HL-60 (cell line): ENCODE measurements at regions not wholly inside any gene's neighbourhood (a gene's known extent, or its start where the extent isn't known, plus 50 kb on each side); places are given as distances from the start of the nearest gene placed in this dataset.

Source experiments
- POLR2AphosphoS5 ChIP-seq: IDR thresholded peaks from 2 replicates; pipeline ENCODE4 v1.6.1; 2012; ENCODE audit warnings: low read depth
- REST ChIP-seq: IDR thresholded peaks from 2 replicates; pipeline ENCODE4 v1.6.1; 2012; ENCODE audit warnings: low read depth; ENCODE audit not compliant: insufficient replicate concordance
- TF ChIP-seq, protein P1 (sequence below): IDR thresholded peaks from one replicate; pipeline ENCODE4 v1.5.1; 2011; ENCODE audit warnings: low read length, control low read depth, inconsistent platforms; ENCODE audit not compliant: insufficient read depth

DNA sequence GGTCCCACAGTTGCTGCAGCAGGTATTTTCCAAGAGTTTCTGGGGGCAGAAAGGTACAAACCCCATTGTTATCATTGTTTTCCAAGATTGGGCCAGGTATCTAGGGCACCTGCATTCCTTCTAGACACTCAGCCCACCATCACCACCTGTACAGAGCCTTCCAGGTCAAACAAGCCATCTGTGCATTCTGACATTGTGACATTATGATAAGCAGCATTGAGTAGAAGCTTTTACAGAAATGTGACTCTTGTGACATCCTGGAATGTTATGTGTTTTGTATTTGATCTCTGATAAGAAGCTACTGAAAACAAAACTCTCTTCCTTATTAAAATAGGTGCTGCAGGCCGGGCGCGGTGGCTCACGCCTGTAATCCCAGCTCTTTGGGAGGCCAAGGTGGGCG, 128.1 kb upstream of the CCN2 start:
- TF ChIP-seq, protein P1, sequence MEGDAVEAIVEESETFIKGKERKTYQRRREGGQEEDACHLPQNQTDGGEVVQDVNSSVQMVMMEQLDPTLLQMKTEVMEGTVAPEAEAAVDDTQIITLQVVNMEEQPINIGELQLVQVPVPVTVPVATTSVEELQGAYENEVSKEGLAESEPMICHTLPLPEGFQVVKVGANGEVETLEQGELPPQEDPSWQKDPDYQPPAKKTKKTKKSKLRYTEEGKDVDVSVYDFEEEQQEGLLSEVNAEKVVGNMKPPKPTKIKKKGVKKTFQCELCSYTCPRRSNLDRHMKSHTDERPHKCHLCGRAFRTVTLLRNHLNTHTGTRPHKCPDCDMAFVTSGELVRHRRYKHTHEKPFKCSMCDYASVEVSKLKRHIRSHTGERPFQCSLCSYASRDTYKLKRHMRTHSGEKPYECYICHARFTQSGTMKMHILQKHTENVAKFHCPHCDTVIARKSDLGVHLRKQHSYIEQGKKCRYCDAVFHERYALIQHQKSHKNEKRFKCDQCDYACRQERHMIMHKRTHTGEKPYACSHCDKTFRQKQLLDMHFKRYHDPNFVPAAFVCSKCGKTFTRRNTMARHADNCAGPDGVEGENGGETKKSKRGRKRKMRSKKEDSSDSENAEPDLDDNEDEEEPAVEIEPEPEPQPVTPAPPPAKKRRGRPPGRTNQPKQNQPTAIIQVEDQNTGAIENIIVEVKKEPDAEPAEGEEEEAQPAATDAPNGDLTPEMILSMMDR = no peak
- TF ChIP-seq POLR2AphosphoS5 (no peak), REST (no peak)
